ENCODE measurements at regions not wholly inside any gene's neighbourhood (a gene's known extent, or its start where the extent isn't known, plus 50 kb on each side); places are given as distances from the start of the nearest gene placed in this dataset.

DNA sequence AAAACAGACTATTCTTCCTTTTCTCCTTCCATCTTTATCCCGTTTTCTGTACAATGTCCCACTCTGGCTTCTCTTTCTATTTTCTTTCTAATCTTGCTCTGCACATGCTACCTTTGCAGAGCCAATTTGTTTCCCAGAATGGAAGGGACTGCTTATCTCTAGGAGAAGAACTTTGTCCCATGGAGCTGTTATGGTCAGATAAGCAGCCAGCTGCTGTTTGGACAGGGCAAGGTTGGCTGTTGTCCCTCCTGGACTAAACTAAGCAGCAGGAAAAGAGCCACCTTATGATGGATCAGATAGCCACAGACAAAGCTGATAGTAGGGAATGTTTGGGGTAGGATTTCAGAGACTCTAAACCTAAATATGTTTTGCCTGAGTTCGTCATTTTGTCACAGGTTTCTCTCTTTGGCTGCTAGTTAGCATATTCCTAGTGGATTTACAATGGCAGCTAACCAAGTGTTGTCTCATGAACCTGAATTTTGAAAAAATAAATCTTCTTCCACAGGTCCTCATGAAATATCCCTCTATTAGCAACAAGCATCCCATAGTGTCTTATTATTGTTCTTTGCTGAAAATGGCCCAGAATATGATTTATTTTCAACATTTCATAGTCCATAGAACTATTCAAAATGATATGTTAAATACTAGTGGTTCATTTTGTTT lies 262.8 kb downstream of the SLC16A7 start:
- TF ChIP-seq, protein P1, sequence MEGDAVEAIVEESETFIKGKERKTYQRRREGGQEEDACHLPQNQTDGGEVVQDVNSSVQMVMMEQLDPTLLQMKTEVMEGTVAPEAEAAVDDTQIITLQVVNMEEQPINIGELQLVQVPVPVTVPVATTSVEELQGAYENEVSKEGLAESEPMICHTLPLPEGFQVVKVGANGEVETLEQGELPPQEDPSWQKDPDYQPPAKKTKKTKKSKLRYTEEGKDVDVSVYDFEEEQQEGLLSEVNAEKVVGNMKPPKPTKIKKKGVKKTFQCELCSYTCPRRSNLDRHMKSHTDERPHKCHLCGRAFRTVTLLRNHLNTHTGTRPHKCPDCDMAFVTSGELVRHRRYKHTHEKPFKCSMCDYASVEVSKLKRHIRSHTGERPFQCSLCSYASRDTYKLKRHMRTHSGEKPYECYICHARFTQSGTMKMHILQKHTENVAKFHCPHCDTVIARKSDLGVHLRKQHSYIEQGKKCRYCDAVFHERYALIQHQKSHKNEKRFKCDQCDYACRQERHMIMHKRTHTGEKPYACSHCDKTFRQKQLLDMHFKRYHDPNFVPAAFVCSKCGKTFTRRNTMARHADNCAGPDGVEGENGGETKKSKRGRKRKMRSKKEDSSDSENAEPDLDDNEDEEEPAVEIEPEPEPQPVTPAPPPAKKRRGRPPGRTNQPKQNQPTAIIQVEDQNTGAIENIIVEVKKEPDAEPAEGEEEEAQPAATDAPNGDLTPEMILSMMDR (IDR thresholded peaks at IDR 0.05; ENCODE audit: borderline replicate concordance, control extremely low read depth, extremely low read depth, insufficient read depth, missing control alignments), result no peak
- in situ Hi-C loops (cut with MboI; ENCODE audit: low sequenced_read_pairs, unreplicated experiment), result no loop called here
- DNase-seq (ENCODE audit: low spot score), result no peak

GRCh38 chr12:59859171-59859510 lies 263.3 kb downstream of the SLC16A7 start:
- TF ChIP-seq, protein P1 (IDR thresholded peaks at IDR 0.05; ENCODE audit: borderline replicate concordance, control extremely low read depth, extremely low read depth, insufficient read depth, missing control alignments), result no peak
- no peak for DNase-seq (ENCODE audit: low spot score)
- in situ Hi-C loops (cut with MboI; ENCODE audit: low sequenced_read_pairs, unreplicated experiment), result no loop called here

GRCh38 chr12:59861635-59862034 lies 265.8 kb downstream of the SLC16A7 start:
- TF ChIP-seq, protein P1 (IDR thresholded peaks at IDR 0.05; ENCODE audit: borderline replicate concordance, control extremely low read depth, extremely low read depth, insufficient read depth, missing control alignments), result no peak
- DNase-seq (ENCODE audit: low spot score), result no peak
- in situ Hi-C loops (cut with MboI; ENCODE audit: low sequenced_read_pairs, unreplicated experiment), result no loop called here

- TF ChIP-seq, protein P1 (IDR thresholded peaks at IDR 0.05; ENCODE audit: borderline replicate concordance, control extremely low read depth, extremely low read depth, insufficient read depth, missing control alignments), result no peak
- no peak for DNase-seq (ENCODE audit: low spot score)
- in situ Hi-C loops (cut with MboI; ENCODE audit: low sequenced_read_pairs, unreplicated experiment), result no loop called here
These were observed 271.2 kb downstream of the SLC16A7 start for GRCh38 chr12:59867055-59867454.

DNA sequence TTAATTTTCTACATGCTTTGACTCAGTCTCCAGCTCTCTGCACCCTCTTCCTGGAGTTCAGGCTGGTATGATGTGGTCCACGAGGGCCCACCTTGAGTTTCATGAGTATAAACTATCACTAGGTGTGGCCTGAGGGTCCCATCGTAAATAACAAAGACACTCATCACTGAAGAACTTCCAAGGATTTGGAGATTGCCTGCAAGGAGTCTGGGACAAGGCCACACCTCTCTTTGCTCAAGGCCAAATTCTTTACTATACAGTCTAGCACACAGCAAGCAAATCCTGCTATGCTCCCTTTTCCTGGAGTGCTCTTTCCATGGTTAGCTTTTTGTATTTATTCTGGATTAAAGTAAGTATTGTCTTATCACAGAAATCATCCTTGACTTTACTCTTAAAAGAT lies 271.9 kb downstream of the SLC16A7 start:
- in situ Hi-C loops (cut with MboI; ENCODE audit: low sequenced_read_pairs, unreplicated experiment), result no loop called here
- TF ChIP-seq, protein P1 (IDR thresholded peaks at IDR 0.05; ENCODE audit: borderline replicate concordance, control extremely low read depth, extremely low read depth, insufficient read depth, missing control alignments), result no peak
- no peak for DNase-seq (ENCODE audit: low spot score)

- no peak for DNase-seq (ENCODE audit: low spot score)
- TF ChIP-seq, protein P1 (IDR thresholded peaks at IDR 0.05; ENCODE audit: borderline replicate concordance, control extremely low read depth, extremely low read depth, insufficient read depth, missing control alignments), result no peak
These were observed 275.9 kb downstream of the SLC16A7 start for GRCh38 chr12:59871779-59872178.

More at GRCh38 chr12:59871779-59872178, 275.9 kb downstream of the SLC16A7 start:
- in situ Hi-C loops (cut with MboI; ENCODE audit: low sequenced_read_pairs, unreplicated experiment), result no loop called here

Data from GM13976 (cell line).